ENCODE measurements at regions not wholly inside any gene's neighbourhood (a gene's known extent, or its start where the extent isn't known, plus 50 kb on each side); places are given as distances from the start of the nearest gene placed in this dataset.
A peak's percentile ranks its signal among the peaks of the same experiment; 100 is the strongest.

GRCh38 chr5:2581418-2581817, 170.1 kb downstream of the IRX2 start (continued):
- TF ChIP-seq ZNF114 (CRISPR knock-in tag; IDR thresholded peaks at IDR 0.05) (no peak), ZNF331 (CRISPR knock-in tag; IDR thresholded peaks at IDR 0.05; ENCODE audit: low read depth) (no peak), JUNB (IDR thresholded peaks at IDR 0.05; ENCODE audit: unreplicated experiment) (no peak), EZH2 (IDR thresholded peaks at IDR 0.05; ENCODE audit: low read depth, unreplicated experiment) (no peak)

- H3K27ac Mint-ChIP-seq = no peak overlapping the region
Observed at GRCh38 chr5:2579126-2579525, 172.4 kb downstream of the IRX2 start.

GRCh38 chr5:2577312-2578036, 174.0 kb downstream of the IRX2 start:
- no peak overlapping the region for H3K27ac ChIP-seq (ENCODE audit: low read depth)
- no peak overlapping the region for H3K4me2 ChIP-seq
- no peak overlapping the region for H3K27ac Mint-ChIP-seq
- H3F3A ChIP-seq (replicated peaks; ENCODE audit: low read depth) = no peaks in the 10 kb centered on the region
- H4K20me1 ChIP-seq (replicated peaks; ENCODE audit: insufficient read depth) = no peaks in the 10 kb centered on the region
- no peak overlapping the region for H3K4me3 Mint-ChIP-seq
- H3K36me3 ChIP-seq (ENCODE audit: insufficient read depth) = no peaks in the 10 kb centered on the region; the same call in 1 of the 2 replicates
- H3K27me3 ChIP-seq (ENCODE audit: insufficient read depth) = no peaks in the 10 kb centered on the region
- H3K79me2 ChIP-seq (replicated peaks; ENCODE audit: insufficient read depth) = no peaks in the 10 kb centered on the region
- no peaks in the 10 kb centered on the region for H3K36me3 Mint-ChIP-seq (ENCODE audit: low read depth)
- H3K27me3 Mint-ChIP-seq (ENCODE audit: insufficient read depth, low read depth, poor library complexity) = no peaks in the 10 kb centered on the region
- no peaks in the 10 kb centered on the region for H3K9me2 ChIP-seq (ENCODE audit: insufficient read depth)
- peaks cover 10% of the 10 kb centered on the region; the same call in 2 of the 3 replicates for H3K4me1 Mint-ChIP-seq
- ATAC-seq (no peak), DNase-seq (ENCODE audit: low spot score) (no peak)
- TF ChIP-seq POLR2AphosphoS5 (IDR thresholded peaks at IDR 0.05; ENCODE audit: low read depth) (no peak), CTCF (conservative IDR thresholded peaks at IDR 0.05; ENCODE audit: low read depth in 2 of 2) (no peak), JUNB (IDR thresholded peaks at IDR 0.05; ENCODE audit: unreplicated experiment) (no peak), EZH2phosphoT487 (IDR thresholded peaks at IDR 0.05; ENCODE audit: unreplicated experiment) (no peak), REST (IDR thresholded peaks at IDR 0.05; ENCODE audit: unreplicated experiment) (no peak)
- H3K4me3 ChIP-seq = no peak overlapping the region
- no peak overlapping the region for H2AFZ ChIP-seq
- no peaks in the 10 kb centered on the region for H3K4me1 ChIP-seq (ENCODE audit: insufficient read depth)
- no peaks in the 10 kb centered on the region; the same call in 2 of the 3 replicates for H3K9me3 Mint-ChIP-seq

More at GRCh38 chr5:2579126-2579525, 172.4 kb downstream of the IRX2 start:
- Histone ChIP-seq H3K4me3 (no peak overlapping the region), H2AFZ (no peak overlapping the region), H3K27ac (ENCODE audit: low read depth) (no peak overlapping the region), H3K9me2 (ENCODE audit: insufficient read depth) (no peaks in the 10 kb centered on the region), H3K79me2 (replicated peaks; ENCODE audit: insufficient read depth) (no peaks in the 10 kb centered on the region), H3K4me2 (no peak overlapping the region), H3F3A (replicated peaks; ENCODE audit: low read depth) (no peaks in the 10 kb centered on the region), H3K27me3 (ENCODE audit: insufficient read depth) (no peaks in the 10 kb centered on the region), H3K36me3 (ENCODE audit: insufficient read depth) (peaks cover 3% of the 10 kb centered on the region; the same call in 1 of the 2 replicates), H3K4me1 (ENCODE audit: insufficient read depth) (no peaks in the 10 kb centered on the region), H4K20me1 (replicated peaks; ENCODE audit: insufficient read depth) (no peaks in the 10 kb centered on the region)
- H3K4me1 Mint-ChIP-seq = peaks cover 10% of the 10 kb centered on the region; the same call in 2 of the 3 replicates
- no peaks in the 10 kb centered on the region for H3K27me3 Mint-ChIP-seq (ENCODE audit: insufficient read depth, low read depth, poor library complexity)
- no peaks in the 10 kb centered on the region; the same call in 2 of the 3 replicates for H3K9me3 Mint-ChIP-seq
- no peaks in the 10 kb centered on the region for H3K36me3 Mint-ChIP-seq (ENCODE audit: low read depth)
- ATAC-seq = peak; percentile 74
- DNase-seq (ENCODE audit: low spot score) = peak; percentile 8
- TF ChIP-seq EZH2phosphoT487 (IDR thresholded peaks at IDR 0.05; ENCODE audit: unreplicated experiment) (no peak), JUNB (IDR thresholded peaks at IDR 0.05; ENCODE audit: unreplicated experiment) (no peak), CTCF (conservative IDR thresholded peaks at IDR 0.05; ENCODE audit: low read depth in 2 of 2) (peak in 1 of 2 experiments; percentile 39; a peak in 2 of 4 replicates)
- H3K4me3 Mint-ChIP-seq = no peak overlapping the region

All from GM23338 (cell line).